ENCODE measurements at regions not wholly inside any gene's neighbourhood (a gene's known extent, or its start where the extent isn't known, plus 50 kb on each side); places are given as distances from the start of the nearest gene placed in this dataset.

DNA sequence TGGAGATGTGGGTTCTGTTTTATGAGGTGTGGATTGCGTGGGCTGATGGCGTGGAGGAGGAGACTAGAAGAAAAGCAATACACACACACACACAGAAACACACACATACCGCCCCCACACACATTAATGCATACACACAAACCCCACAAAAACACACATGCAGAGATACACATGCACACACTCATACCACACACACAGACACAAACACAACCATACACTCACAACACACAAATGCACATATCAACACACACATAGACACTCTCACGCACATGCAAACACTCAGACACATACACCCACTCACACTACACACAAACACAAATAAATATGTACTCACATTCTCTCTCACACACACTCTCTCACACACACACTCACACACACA is 75.7 kb upstream of the UBL3 start:
- TF ChIP-seq, protein P1, sequence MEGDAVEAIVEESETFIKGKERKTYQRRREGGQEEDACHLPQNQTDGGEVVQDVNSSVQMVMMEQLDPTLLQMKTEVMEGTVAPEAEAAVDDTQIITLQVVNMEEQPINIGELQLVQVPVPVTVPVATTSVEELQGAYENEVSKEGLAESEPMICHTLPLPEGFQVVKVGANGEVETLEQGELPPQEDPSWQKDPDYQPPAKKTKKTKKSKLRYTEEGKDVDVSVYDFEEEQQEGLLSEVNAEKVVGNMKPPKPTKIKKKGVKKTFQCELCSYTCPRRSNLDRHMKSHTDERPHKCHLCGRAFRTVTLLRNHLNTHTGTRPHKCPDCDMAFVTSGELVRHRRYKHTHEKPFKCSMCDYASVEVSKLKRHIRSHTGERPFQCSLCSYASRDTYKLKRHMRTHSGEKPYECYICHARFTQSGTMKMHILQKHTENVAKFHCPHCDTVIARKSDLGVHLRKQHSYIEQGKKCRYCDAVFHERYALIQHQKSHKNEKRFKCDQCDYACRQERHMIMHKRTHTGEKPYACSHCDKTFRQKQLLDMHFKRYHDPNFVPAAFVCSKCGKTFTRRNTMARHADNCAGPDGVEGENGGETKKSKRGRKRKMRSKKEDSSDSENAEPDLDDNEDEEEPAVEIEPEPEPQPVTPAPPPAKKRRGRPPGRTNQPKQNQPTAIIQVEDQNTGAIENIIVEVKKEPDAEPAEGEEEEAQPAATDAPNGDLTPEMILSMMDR (IDR thresholded peaks at IDR 0.05; ENCODE audit: insufficient read depth, low read depth, low read length), result no peak
- TF ChIP-seq EZH2 (IDR thresholded peaks at IDR 0.05; ENCODE audit: insufficient read depth, low read length), result no peak

Measured in astrocyte (in vitro differentiated cells and primary cell).